Glutamatergic neuron (in vitro differentiated cells): ENCODE measurements at regions not wholly inside any gene's neighbourhood (a gene's known extent, or its start where the extent isn't known, plus 50 kb on each side); places are given as distances from the start of the nearest gene placed in this dataset.

Source experiments
- DNase-seq: peaks from one replicate; pipeline ENCODE4 v3.0.0; 2022
- H3K27ac Mint-ChIP-seq: one replicate; pipeline ENCODE4 v1.8.0; 2020; ENCODE audit warnings: mild to moderate bottlenecking, mixed read lengths, inconsistent platforms; ENCODE audit not compliant: unreplicated experiment
- H3K27me3 Mint-ChIP-seq: one replicate; pipeline ENCODE4 v1.8.0; 2020; ENCODE audit warnings: mild to moderate bottlenecking, moderate library complexity, mixed read lengths, inconsistent platforms; ENCODE audit not compliant: unreplicated experiment
- H3K36me3 Mint-ChIP-seq: one replicate; pipeline ENCODE4 v1.8.0; 2020; ENCODE audit warnings: mild to moderate bottlenecking, mixed read lengths, inconsistent platforms; ENCODE audit not compliant: unreplicated experiment
- H3K4me1 Mint-ChIP-seq: one replicate; pipeline ENCODE4 v1.8.0; 2020; ENCODE audit warnings: mild to moderate bottlenecking, low read depth, mixed read lengths, inconsistent platforms; ENCODE audit not compliant: unreplicated experiment
- H3K4me3 Mint-ChIP-seq: one replicate; pipeline ENCODE4 v1.8.0; 2020; ENCODE audit warnings: mild to moderate bottlenecking, mixed read lengths, inconsistent platforms; ENCODE audit not compliant: unreplicated experiment
- H3K9me3 Mint-ChIP-seq: one replicate; pipeline ENCODE4 v1.8.0; 2020; ENCODE audit warnings: mild to moderate bottlenecking, moderate library complexity, mixed read lengths, inconsistent platforms; ENCODE audit not compliant: unreplicated experiment
- TF ChIP-seq, protein P1 (sequence below): fragments of 200-600 bp; sonication (generic); IDR thresholded peaks from one replicate; pipeline ENCODE4 v1.5.0; 2021; ENCODE audit not compliant: partially characterized antibody, unreplicated experiment

- Mint-ChIP-seq H3K27me3 (no peaks in the 10 kb centered on the region), H3K4me1 (peaks cover 7% of the 10 kb centered on the region), H3K4me3 (no peak overlapping the region), H3K36me3 (no peaks in the 10 kb centered on the region), H3K27ac (no peak overlapping the region), H3K9me3 (no peaks in the 10 kb centered on the region)
- TF ChIP-seq, protein P1, sequence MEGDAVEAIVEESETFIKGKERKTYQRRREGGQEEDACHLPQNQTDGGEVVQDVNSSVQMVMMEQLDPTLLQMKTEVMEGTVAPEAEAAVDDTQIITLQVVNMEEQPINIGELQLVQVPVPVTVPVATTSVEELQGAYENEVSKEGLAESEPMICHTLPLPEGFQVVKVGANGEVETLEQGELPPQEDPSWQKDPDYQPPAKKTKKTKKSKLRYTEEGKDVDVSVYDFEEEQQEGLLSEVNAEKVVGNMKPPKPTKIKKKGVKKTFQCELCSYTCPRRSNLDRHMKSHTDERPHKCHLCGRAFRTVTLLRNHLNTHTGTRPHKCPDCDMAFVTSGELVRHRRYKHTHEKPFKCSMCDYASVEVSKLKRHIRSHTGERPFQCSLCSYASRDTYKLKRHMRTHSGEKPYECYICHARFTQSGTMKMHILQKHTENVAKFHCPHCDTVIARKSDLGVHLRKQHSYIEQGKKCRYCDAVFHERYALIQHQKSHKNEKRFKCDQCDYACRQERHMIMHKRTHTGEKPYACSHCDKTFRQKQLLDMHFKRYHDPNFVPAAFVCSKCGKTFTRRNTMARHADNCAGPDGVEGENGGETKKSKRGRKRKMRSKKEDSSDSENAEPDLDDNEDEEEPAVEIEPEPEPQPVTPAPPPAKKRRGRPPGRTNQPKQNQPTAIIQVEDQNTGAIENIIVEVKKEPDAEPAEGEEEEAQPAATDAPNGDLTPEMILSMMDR = no peak
- no peak for DNase-seq
Measured at GRCh38 chr13:36608474-36608873, 65.3 kb upstream of the SERTM1 start.

DNA sequence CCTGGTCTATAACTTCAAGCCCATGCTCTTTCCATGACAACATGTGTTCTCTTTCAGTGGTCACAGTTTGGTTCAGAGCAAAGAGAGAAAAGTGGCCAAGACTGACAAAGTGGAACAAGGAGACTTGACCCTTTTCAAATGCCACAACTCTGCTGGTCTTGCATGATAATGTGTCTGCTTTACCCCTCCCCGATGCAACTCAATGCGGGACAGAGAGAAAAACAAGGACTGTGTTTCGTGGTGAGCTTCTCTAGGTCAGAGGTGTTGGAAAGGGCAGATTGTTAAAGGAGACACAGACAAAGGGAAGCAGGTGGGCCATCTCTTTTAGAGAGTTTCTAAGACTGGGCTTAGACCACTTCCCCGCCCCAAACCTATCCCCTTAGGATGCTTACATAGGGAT, 61.6 kb upstream of the SERTM1 start:
- no peaks in the 10 kb centered on the region for H3K36me3 Mint-ChIP-seq
- no peaks in the 10 kb centered on the region for H3K27me3 Mint-ChIP-seq
- H3K4me1 Mint-ChIP-seq = peaks cover 7% of the 10 kb centered on the region
- no peak for DNase-seq
- TF ChIP-seq, protein P1 = no peak
- H3K4me3 Mint-ChIP-seq = no peak overlapping the region
- no peaks in the 10 kb centered on the region for H3K9me3 Mint-ChIP-seq
- no peak overlapping the region for H3K27ac Mint-ChIP-seq

DNA sequence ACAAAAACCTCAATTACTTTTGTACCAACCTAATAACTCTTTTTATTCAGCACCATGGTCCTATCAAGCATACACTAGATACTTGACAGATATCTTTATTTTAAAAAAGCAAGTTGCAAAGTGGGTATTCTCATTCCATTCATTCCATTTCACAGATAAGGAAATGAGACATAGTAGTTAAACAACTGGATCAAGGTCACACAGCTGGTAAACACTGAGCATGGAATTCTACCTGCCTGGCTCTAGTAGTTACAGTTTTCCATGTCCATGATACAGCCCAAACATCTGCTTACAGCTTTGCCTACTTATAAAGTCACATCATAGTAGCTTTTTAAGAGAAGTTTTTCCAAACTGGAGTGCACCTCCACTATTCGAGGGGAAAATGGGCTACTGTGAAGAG, 57.1 kb upstream of the SERTM1 start:
- Mint-ChIP-seq H3K36me3 (no peaks in the 10 kb centered on the region), H3K9me3 (no peaks in the 10 kb centered on the region), H3K4me3 (no peak overlapping the region), H3K27me3 (no peaks in the 10 kb centered on the region), H3K27ac (no peak overlapping the region), H3K4me1 (no peaks in the 10 kb centered on the region)
- no peak for DNase-seq
- TF ChIP-seq, protein P1 = no peak

DNA sequence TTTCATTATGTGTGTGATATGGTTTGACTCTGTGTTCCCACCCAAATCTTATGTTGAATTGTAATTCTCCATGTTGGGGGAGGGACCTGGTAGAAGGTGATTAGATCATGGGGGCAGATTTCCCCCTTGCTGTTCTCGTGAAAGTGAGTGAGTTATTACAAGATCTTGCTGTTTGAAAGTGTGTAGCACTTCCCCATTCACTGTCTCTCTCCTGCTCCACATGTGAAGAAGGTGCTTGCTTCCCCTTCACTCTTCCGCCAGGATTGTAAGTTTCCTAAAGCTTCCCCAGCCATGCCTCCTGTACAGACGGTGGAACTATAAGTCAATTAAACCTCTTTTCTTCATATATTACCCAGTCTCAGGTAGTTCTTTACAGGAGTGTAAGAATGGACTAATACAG, 54.3 kb upstream of the SERTM1 start:
- no peaks in the 10 kb centered on the region for H3K27me3 Mint-ChIP-seq
- no peaks in the 10 kb centered on the region for H3K4me1 Mint-ChIP-seq
- TF ChIP-seq, protein P1 = no peak
- no peak overlapping the region for H3K27ac Mint-ChIP-seq
- no peak for DNase-seq
- H3K9me3 Mint-ChIP-seq = no peaks in the 10 kb centered on the region
- no peak overlapping the region for H3K4me3 Mint-ChIP-seq
- no peaks in the 10 kb centered on the region for H3K36me3 Mint-ChIP-seq
